B cell (primary cell): ENCODE measurements at regions not wholly inside any gene's neighbourhood (a gene's known extent, or its start where the extent isn't known, plus 50 kb on each side); places are given as distances from the start of the nearest gene placed in this dataset.

Experiments
- ATAC-seq: fragments of 200-7000 bp; cut with Tn5 transposase; one replicate; pipeline ENCODE4 v1.10.0; 2021; ENCODE audit warnings: low read depth, mild to moderate bottlenecking, moderate number of reproducible peaks, moderate library complexity
- CTCF ChIA-PET: fragments of 350-600 bp; sonication (Branson Sonifier 250); formaldehyde crosslinking; loops from one replicate; lab custom pipeline; 2021; ENCODE audit warnings: antibody characterized with exemption, inconsistent platforms; lab: Charles Lee
- POLR2A ChIA-PET: fragments of 350-600 bp; sonication (Branson Sonifier 250); formaldehyde crosslinking; loops from one replicate; lab custom pipeline; 2021; ENCODE audit warnings: antibody characterized with exemption; lab: Charles Lee
- DNase-seq: peaks from one replicate; pipeline ENCODE4 v3.0.0; 2013
- H2AFZ ChIP-seq: 2 replicates; pipeline ENCODE4 v1.6.1; 2012; ENCODE audit warnings: mild to moderate bottlenecking, low read depth, low read length; ENCODE audit not compliant: insufficient read depth, poor library complexity, severe bottlenecking
- H3K27ac ChIP-seq, 2 donors: 1 replicate in 1 of 2; 2 replicates in 1 of 2; pipeline ENCODE4 v1.5.1; 2012 to 2013; ENCODE audit warnings: low read length in 2 of 2, mild to moderate bottlenecking in 2 of 2, moderate library complexity in 1 of 2
- H3K27me3 ChIP-seq, 4 experiments: fragments of 200-600 bp in 1 of 4; sonication (generic) in 1 of 4; replicated peaks in 1 of 4; 1 replicate in 2 of 4; 2 replicates in 2 of 4; pipeline versions ENCODE4 v1.6.1 to v1.7.0; 2013 to 2016; ENCODE audit warnings: low read length in 3 of 4, mild to moderate bottlenecking in 2 of 4, mixed read lengths in 1 of 4, moderate library complexity in 1 of 4; ENCODE audit not compliant: insufficient read depth in 4 of 4, control insufficient read depth in 3 of 4; ENCODE audit errors: control extremely low read depth in 1 of 4
- H3K36me3 ChIP-seq, 2 experiments: replicated peaks in 1 of 2; 1 replicate in 1 of 2; 2 replicates in 1 of 2; pipeline versions ENCODE4 v1.6.1 to v1.7.1; 2013; ENCODE audit warnings: low read length in 1 of 2; ENCODE audit not compliant: insufficient read depth in 2 of 2, control insufficient read depth in 1 of 2; ENCODE audit errors: control extremely low read depth in 1 of 2, extremely low read depth in 1 of 2
- H3K4me1 ChIP-seq, 2 donors: fragments of 200-600 bp in 1 of 2; sonication (generic) in 1 of 2; 1 replicate in 1 of 2; 2 replicates in 1 of 2; pipeline versions ENCODE4 v1.5.1 to v1.6.1; 2013 to 2017; ENCODE audit warnings: low read length in 2 of 2; ENCODE audit not compliant: control insufficient read depth in 2 of 2, insufficient read depth in 2 of 2
- H3K4me2 ChIP-seq: replicated peaks from 2 replicates; pipeline ENCODE3; 2012; ENCODE audit warnings: mild to moderate bottlenecking, low read depth, low read length; ENCODE audit not compliant: poor library complexity, severe bottlenecking
- H3K4me3 ChIP-seq, 5 experiments: fragments of 200-600 bp in 1 of 5; sonication (generic) in 1 of 5; 1 replicate in 3 of 5; 2 replicates in 2 of 5; pipeline versions ENCODE4 v1.5.1 to v1.7.0; 2011 to 2016; ENCODE audit warnings: low read length in 4 of 5, mild to moderate bottlenecking in 4 of 5, low read depth in 2 of 5, control low read depth in 1 of 5, moderate library complexity in 1 of 5; ENCODE audit not compliant: insufficient read depth in 1 of 5; ENCODE audit errors: control extremely low read depth in 1 of 5, extremely low read depth in 1 of 5
- H3K79me2 ChIP-seq: fragments of 200-600 bp; sonication (generic); one replicate; pipeline ENCODE4 v1.6.0; 2016; ENCODE audit warnings: low read length; ENCODE audit not compliant: control insufficient read depth, insufficient read depth
- H3K9ac ChIP-seq: fragments of 200-600 bp; sonication (generic); 2 replicates; pipeline ENCODE4 v1.6.1; 2017; ENCODE audit warnings: mild to moderate bottlenecking, low read length, moderate library complexity
- H3K9me3 ChIP-seq, 3 donors: one replicate each; pipeline versions ENCODE4 v1.6.1 to v1.7.1; 2013; ENCODE audit warnings: low read length in 2 of 3; ENCODE audit not compliant: control insufficient read depth in 2 of 3, insufficient read depth in 1 of 3; ENCODE audit errors: control extremely low read depth in 1 of 3
- H4K20me1 ChIP-seq: 2 replicates; pipeline ENCODE4 v1.6.0; 2012; ENCODE audit warnings: mild to moderate bottlenecking, low read length; ENCODE audit not compliant: insufficient read depth, control insufficient read depth, poor library complexity, severe bottlenecking
- H3K27ac Mint-ChIP-seq: one replicate; pipeline ENCODE4 v1.8.0; 2021; ENCODE audit warnings: mixed read lengths
- H3K27me3 Mint-ChIP-seq: one replicate; pipeline ENCODE4 v1.8.0; 2021; ENCODE audit warnings: mixed read lengths
- H3K4me1 Mint-ChIP-seq: one replicate; pipeline ENCODE4 v1.8.0; 2021; ENCODE audit warnings: mixed read lengths
- H3K4me3 Mint-ChIP-seq: one replicate; pipeline ENCODE4 v1.8.0; 2021; ENCODE audit warnings: mixed read lengths
- H3K9me3 Mint-ChIP-seq: one replicate; pipeline ENCODE4 v1.8.0; 2022; ENCODE audit warnings: mixed read lengths; ENCODE audit not compliant: insufficient read depth
- EZH2 ChIP-seq: IDR thresholded peaks from 2 replicates; pipeline ENCODE4 v1.6.1; 2012; ENCODE audit warnings: borderline replicate concordance, low read depth, mild to moderate bottlenecking, moderate library complexity, low read length; ENCODE audit not compliant: insufficient read depth, poor library complexity, severe bottlenecking
- WGBS: methylation state at CpG from one replicate; pipeline ENCODE4 v1.1.5; 2013; ENCODE audit warnings: missing lambda C conversion rate; ENCODE audit not compliant: insufficient coverage; 5-methylcytosine and 5-hydroxymethylcytosine counted together
- intact Hi-C: fragments of 100-400 bp; cut with micrococcal nuclease; formaldehyde crosslinking; loops from one replicate; pipeline ENCODE4 v1.10.0; 2022
- TF ChIP-seq, protein P1 (sequence below): fragments of 200-600 bp; IDR thresholded peaks from one replicate; pipeline ENCODE4 v1.8.0; 2022; ENCODE audit warnings: antibody characterized with exemption, mild to moderate bottlenecking

DNA sequence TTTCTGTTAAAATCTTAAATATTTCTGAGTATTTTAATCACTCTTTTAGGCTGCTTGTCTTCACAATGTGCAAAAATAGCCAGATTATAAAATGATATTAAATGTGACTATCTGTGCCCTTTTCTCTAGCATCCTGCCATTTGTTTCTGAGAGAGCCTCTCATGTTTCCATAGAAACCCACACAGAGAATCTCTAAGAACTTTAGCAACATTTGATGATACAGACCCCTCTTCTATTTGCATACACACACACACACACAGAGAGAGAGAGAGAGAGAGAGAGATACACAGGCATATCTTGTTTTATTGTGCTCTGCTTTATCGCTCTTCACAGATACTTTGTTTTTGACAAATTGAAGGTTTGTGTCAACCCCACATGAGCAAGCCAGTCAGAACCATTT is 134.5 kb upstream of the DDX18 start:
- ChIA-PET POLR2A (no interaction called here), CTCF (no interaction called here)
- Histone ChIP-seq H3K4me1 (no peaks in the 10 kb centered on the region), H3K9ac (no peak overlapping the region), H3K79me2 (no peaks in the 10 kb centered on the region), H3K27me3 (no peaks in the 10 kb centered on the region), H3K9me3 (peaks cover 0 to 5% (median 0%) of the 10 kb centered on the region in 3 donors), H3K4me2 (no peak overlapping the region), H2AFZ (no peak overlapping the region), H3K36me3 (no peaks in the 10 kb centered on the region), H3K27ac (no peak overlapping the region), H4K20me1 (no peaks in the 10 kb centered on the region), H3K4me3 (no peak overlapping the region)
- Mint-ChIP-seq H3K9me3 (no peaks in the 10 kb centered on the region), H3K4me1 (no peaks in the 10 kb centered on the region), H3K4me3 (no peak overlapping the region), H3K27me3 (no peaks in the 10 kb centered on the region), H3K27ac (no peak overlapping the region)
- intact Hi-C loops: no loop called here
- no peak for TF ChIP-seq EZH2
- TF ChIP-seq, protein P1, sequence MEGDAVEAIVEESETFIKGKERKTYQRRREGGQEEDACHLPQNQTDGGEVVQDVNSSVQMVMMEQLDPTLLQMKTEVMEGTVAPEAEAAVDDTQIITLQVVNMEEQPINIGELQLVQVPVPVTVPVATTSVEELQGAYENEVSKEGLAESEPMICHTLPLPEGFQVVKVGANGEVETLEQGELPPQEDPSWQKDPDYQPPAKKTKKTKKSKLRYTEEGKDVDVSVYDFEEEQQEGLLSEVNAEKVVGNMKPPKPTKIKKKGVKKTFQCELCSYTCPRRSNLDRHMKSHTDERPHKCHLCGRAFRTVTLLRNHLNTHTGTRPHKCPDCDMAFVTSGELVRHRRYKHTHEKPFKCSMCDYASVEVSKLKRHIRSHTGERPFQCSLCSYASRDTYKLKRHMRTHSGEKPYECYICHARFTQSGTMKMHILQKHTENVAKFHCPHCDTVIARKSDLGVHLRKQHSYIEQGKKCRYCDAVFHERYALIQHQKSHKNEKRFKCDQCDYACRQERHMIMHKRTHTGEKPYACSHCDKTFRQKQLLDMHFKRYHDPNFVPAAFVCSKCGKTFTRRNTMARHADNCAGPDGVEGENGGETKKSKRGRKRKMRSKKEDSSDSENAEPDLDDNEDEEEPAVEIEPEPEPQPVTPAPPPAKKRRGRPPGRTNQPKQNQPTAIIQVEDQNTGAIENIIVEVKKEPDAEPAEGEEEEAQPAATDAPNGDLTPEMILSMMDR: no peak
- DNase-seq: no peak
- no CpG with 5 or more reads among the region's 1 CpG for WGBS
- no peak for ATAC-seq

DNA sequence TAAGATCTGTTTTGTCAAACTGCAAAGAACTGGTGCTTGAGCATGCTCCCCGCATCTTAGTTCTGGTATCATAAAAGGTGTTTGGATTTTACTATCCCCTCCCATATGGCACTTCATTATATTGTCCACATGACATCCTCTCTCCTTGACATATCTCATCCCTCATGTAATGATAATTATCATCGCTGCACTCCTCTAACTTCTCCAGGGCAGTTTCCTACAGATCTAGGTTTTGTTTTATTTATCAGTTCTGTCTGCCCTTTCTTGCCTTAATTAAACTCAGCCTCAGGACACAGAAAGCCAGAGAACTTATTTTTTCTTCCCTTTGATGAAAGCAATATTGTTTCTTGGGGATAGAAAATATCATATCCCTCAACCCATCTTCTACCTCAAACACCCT is 129.6 kb upstream of the DDX18 start:
- Histone ChIP-seq H3K27ac (no peak overlapping the region), H3K27me3 (no peaks in the 10 kb centered on the region), H3K9ac (no peak overlapping the region), H2AFZ (no peak overlapping the region), H3K4me3 (no peak overlapping the region), H4K20me1 (no peaks in the 10 kb centered on the region), H3K4me2 (no peak overlapping the region), H3K4me1 (no peaks in the 10 kb centered on the region), H3K79me2 (no peaks in the 10 kb centered on the region), H3K9me3 (peaks cover 0 to 2% (median 0%) of the 10 kb centered on the region in 3 donors), H3K36me3 (no peaks in the 10 kb centered on the region)
- Mint-ChIP-seq H3K27ac (no peak overlapping the region), H3K27me3 (no peaks in the 10 kb centered on the region), H3K9me3 (no peaks in the 10 kb centered on the region), H3K4me1 (no peaks in the 10 kb centered on the region), H3K4me3 (no peak overlapping the region)
- intact Hi-C loops: no loop called here
- POLR2A ChIA-PET: no interaction called here
- ATAC-seq (no peak), DNase-seq (no peak)
- 100% methylated on average over 2 of the region's 2 CpGs for WGBS
- TF ChIP-seq EZH2: no peak
- TF ChIP-seq, protein P1: no peak
- CTCF ChIA-PET: no interaction called here
